ENCODE measurements at regions not wholly inside any gene's neighbourhood (a gene's known extent, or its start where the extent isn't known, plus 50 kb on each side); places are given as distances from the start of the nearest gene placed in this dataset.

DNA sequence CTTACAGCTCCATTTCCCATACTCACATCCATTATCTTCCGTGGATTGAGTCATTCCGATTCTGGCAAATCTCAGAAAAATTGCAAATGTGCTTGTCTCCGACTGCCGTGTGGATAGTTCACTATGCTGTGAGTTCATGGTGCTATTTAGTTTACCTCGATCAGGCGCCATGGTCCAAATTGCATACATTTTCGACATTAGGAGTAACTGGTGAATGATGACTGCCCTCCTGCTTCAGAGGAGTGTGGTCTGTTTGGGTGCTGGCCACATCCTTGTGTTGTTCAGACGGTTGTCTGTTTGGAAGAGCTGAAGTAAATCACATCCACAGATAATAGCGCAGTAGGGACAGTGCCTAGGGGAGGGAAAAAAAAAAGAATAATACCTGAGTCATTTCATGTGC, 439.5 kb downstream of the ZNF516 start:
- H3K79me2 ChIP-seq (ENCODE audit: low read length) = no peaks in the 10 kb centered on the region
- no peaks in the 10 kb centered on the region for H3K9me2 ChIP-seq (replicated peaks; ENCODE audit: insufficient read depth, low read length)
- no peak overlapping the region for H3K4me2 ChIP-seq (ENCODE audit: low read depth, low read length)
- DNase-seq = no peak
- no peak overlapping the region for H2AFZ ChIP-seq (ENCODE audit: low read length)
- no peaks in the 10 kb centered on the region for H3K9me3 ChIP-seq (replicated peaks; ENCODE audit: insufficient read depth, low read length)
- H3K4me3 ChIP-seq (ENCODE audit: low read length) = no peak overlapping the region
- no peak overlapping the region for H3K27ac ChIP-seq (ENCODE audit: low read length)
- no peak for TF ChIP-seq EZH2phosphoT487 (IDR thresholded peaks at IDR 0.05; ENCODE audit: low read length)
- TF ChIP-seq, protein P1, sequence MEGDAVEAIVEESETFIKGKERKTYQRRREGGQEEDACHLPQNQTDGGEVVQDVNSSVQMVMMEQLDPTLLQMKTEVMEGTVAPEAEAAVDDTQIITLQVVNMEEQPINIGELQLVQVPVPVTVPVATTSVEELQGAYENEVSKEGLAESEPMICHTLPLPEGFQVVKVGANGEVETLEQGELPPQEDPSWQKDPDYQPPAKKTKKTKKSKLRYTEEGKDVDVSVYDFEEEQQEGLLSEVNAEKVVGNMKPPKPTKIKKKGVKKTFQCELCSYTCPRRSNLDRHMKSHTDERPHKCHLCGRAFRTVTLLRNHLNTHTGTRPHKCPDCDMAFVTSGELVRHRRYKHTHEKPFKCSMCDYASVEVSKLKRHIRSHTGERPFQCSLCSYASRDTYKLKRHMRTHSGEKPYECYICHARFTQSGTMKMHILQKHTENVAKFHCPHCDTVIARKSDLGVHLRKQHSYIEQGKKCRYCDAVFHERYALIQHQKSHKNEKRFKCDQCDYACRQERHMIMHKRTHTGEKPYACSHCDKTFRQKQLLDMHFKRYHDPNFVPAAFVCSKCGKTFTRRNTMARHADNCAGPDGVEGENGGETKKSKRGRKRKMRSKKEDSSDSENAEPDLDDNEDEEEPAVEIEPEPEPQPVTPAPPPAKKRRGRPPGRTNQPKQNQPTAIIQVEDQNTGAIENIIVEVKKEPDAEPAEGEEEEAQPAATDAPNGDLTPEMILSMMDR (IDR thresholded peaks at IDR 0.05; ENCODE audit: low read length) = no peak
- no peaks in the 10 kb centered on the region for H3F3A ChIP-seq (ENCODE audit: insufficient read depth, low read length)
- no peaks in the 10 kb centered on the region for H3K36me3 ChIP-seq (replicated peaks; ENCODE audit: insufficient read depth, low read length)
- H3K4me1 ChIP-seq (ENCODE audit: low read length) = no peaks in the 10 kb centered on the region
- no peaks in the 10 kb centered on the region for H4K20me1 ChIP-seq (ENCODE audit: insufficient read depth, low read length)
- H3K9ac ChIP-seq (ENCODE audit: low read length) = no peak overlapping the region
- no peaks in the 10 kb centered on the region for H3K27me3 ChIP-seq (replicated peaks; ENCODE audit: insufficient read depth, low read length)

DNA sequence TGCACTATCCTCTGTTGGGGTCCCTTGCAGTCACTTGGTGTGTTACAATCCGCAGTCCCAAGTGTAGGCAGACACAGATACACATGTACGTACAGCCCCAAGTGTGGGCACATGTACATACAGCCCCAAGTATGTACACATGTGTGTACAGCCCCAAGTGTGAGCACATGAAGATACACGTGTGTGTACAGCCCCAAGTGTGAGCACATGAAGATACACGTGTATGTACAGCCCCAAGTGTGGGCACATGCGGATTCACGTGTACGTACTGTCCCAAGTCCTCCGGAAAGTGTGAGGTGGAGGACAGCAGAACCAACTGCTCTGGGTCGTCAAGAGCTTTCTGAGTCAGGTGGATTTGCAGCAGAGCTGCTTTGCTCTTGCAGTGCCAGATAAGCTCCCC, 440.0 kb downstream of the ZNF516 start:
- no peaks in the 10 kb centered on the region for H3K79me2 ChIP-seq (ENCODE audit: low read length)
- H3K4me1 ChIP-seq (ENCODE audit: low read length) = no peaks in the 10 kb centered on the region
- H3K4me2 ChIP-seq (ENCODE audit: low read depth, low read length) = no peak overlapping the region
- no peaks in the 10 kb centered on the region for H3K9me2 ChIP-seq (replicated peaks; ENCODE audit: insufficient read depth, low read length)
- no peak overlapping the region for H3K27ac ChIP-seq (ENCODE audit: low read length)
- TF ChIP-seq EZH2 (optimal IDR thresholded peaks at IDR 0.05; ENCODE audit: low read depth, low read length) (no peak), EZH2phosphoT487 (IDR thresholded peaks at IDR 0.05; ENCODE audit: low read length) (no peak)
- TF ChIP-seq, protein P1 (IDR thresholded peaks at IDR 0.05; ENCODE audit: low read length) = no peak
- H3K9ac ChIP-seq (ENCODE audit: low read length) = no peak overlapping the region
- no peaks in the 10 kb centered on the region for H3K9me3 ChIP-seq (replicated peaks; ENCODE audit: insufficient read depth, low read length)
- no peaks in the 10 kb centered on the region for H3F3A ChIP-seq (ENCODE audit: insufficient read depth, low read length)
- no peaks in the 10 kb centered on the region for H4K20me1 ChIP-seq (ENCODE audit: insufficient read depth, low read length)
- no peaks in the 10 kb centered on the region for H3K36me3 ChIP-seq (replicated peaks; ENCODE audit: insufficient read depth, low read length)
- no peak for DNase-seq
- H3K4me3 ChIP-seq (ENCODE audit: low read length) = no peak overlapping the region
- no peak overlapping the region for H2AFZ ChIP-seq (ENCODE audit: low read length)
- H3K27me3 ChIP-seq (replicated peaks; ENCODE audit: insufficient read depth, low read length) = no peaks in the 10 kb centered on the region

DNA sequence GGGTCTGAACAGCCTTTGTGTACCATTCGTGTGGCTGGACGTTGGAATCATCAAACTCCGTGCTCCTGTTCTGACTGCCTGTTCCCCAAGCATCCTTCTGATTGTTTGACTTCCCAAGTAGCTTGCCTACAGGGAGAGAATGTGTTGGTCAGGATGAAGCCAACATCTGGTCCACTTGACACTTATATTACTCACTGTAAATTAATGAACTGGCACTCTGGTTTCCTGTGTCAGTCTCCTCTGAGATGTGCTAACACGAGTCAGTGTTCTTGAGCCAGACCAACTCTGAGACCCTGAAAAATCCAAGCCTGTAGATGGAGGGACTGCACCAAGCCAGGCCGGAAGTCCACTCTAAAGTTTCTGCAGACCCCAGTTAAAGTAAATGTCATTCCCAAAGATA, 440.9 kb downstream of the ZNF516 start:
- no peak for DNase-seq
- TF ChIP-seq, protein P1 (IDR thresholded peaks at IDR 0.05; ENCODE audit: low read length) = no peak
- TF ChIP-seq EZH2 (optimal IDR thresholded peaks at IDR 0.05; ENCODE audit: low read depth, low read length) (no peak), EZH2phosphoT487 (IDR thresholded peaks at IDR 0.05; ENCODE audit: low read length) (no peak)
- H3K36me3 ChIP-seq (replicated peaks; ENCODE audit: insufficient read depth, low read length) = no peaks in the 10 kb centered on the region
- H4K20me1 ChIP-seq (ENCODE audit: insufficient read depth, low read length) = no peaks in the 10 kb centered on the region
- no peak overlapping the region for H3K27ac ChIP-seq (ENCODE audit: low read length)
- H3F3A ChIP-seq (ENCODE audit: insufficient read depth, low read length) = no peaks in the 10 kb centered on the region
- H3K4me3 ChIP-seq (ENCODE audit: low read length) = no peak overlapping the region
- no peaks in the 10 kb centered on the region for H3K79me2 ChIP-seq (ENCODE audit: low read length)
- no peaks in the 10 kb centered on the region for H3K9me2 ChIP-seq (replicated peaks; ENCODE audit: insufficient read depth, low read length)
- H2AFZ ChIP-seq (ENCODE audit: low read length) = no peak overlapping the region
- H3K27me3 ChIP-seq (replicated peaks; ENCODE audit: insufficient read depth, low read length) = no peaks in the 10 kb centered on the region
- no peak overlapping the region for H3K4me2 ChIP-seq (ENCODE audit: low read depth, low read length)
- no peaks in the 10 kb centered on the region for H3K9me3 ChIP-seq (replicated peaks; ENCODE audit: insufficient read depth, low read length)
- H3K4me1 ChIP-seq (ENCODE audit: low read length) = no peaks in the 10 kb centered on the region
- H3K9ac ChIP-seq (ENCODE audit: low read length) = no peak overlapping the region
